ENCODE measurements at regions not wholly inside any gene's neighbourhood (a gene's known extent, or its start where the extent isn't known, plus 50 kb on each side); places are given as distances from the start of the nearest gene placed in this dataset.
"Not testable (repeated sequence)": the region's sequence is repeated elsewhere in the genome, so short reads cannot be mapped to it uniquely, and the experiment has no call there.

DNA sequence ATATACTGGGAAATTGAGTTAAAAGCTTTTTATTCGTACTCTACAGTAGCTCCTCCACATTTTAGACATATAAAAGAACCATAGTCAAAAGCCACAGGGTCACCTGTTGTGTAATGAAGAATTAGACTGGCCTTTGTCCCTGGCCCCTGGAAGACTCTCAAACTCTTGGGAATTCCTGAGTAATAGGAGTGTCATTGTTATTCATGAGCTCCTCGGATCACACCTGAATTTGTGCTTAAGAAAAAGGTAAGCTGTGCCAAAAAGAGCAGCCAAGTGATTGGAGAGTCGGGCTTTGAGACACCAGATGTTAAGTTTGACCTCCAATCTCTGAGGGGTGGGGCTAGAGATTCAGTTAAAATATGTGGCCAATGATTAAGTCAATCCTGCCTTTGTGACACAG, 405.8 kb upstream of the ANKRD20A1 start:
- H3K4me3 ChIP-seq (replicated peaks in 1 of 3; ENCODE audit: low read depth in 2 of 3, low read length in 3 of 3); H3K4me3 Mint-ChIP-seq; H3K79me2 ChIP-seq (ENCODE audit: insufficient read depth, low read length); DNase-seq; H4K20me1 ChIP-seq (ENCODE audit: insufficient read depth, low read length); H3K36me3 Mint-ChIP-seq; H3K27ac Mint-ChIP-seq; H3K9me3 ChIP-seq (replicated peaks in 1 of 2; ENCODE audit: control insufficient read depth in 1 of 2, insufficient read depth in 1 of 2, low read length in 2 of 2); H3K27me3 ChIP-seq (ENCODE audit: control insufficient read depth in 2 of 2, insufficient read depth in 2 of 2, low read length in 2 of 2); H2AFZ ChIP-seq (ENCODE audit: insufficient read depth, low read depth, low read length, poor library complexity, severe bottlenecking); intact Hi-C loops (cut with micrococcal nuclease); H3K27ac ChIP-seq (ENCODE audit: low read depth in 1 of 2, low read length in 2 of 2); H3K36me3 ChIP-seq (replicated peaks in 1 of 2; ENCODE audit: control insufficient read depth in 1 of 2, insufficient read depth in 2 of 2, low read length in 2 of 2); H3K4me1 Mint-ChIP-seq; H3K27me3 Mint-ChIP-seq (ENCODE audit: low read depth in 3 of 3); H3K4me1 ChIP-seq (ENCODE audit: control insufficient read depth in 1 of 2, insufficient read depth in 2 of 2, low read length in 2 of 2); H3K4me2 ChIP-seq (replicated peaks; ENCODE audit: extremely low read depth, low read length, poor library complexity, severe bottlenecking); H3K9ac ChIP-seq (ENCODE audit: insufficient read depth, low read length, poor library complexity, severe bottlenecking); H3K9me3 Mint-ChIP-seq: not testable (repeated sequence)
- no CpG with 5 or more reads among the region's 3 CpGs for WGBS (ENCODE audit: insufficient coverage)

DNA sequence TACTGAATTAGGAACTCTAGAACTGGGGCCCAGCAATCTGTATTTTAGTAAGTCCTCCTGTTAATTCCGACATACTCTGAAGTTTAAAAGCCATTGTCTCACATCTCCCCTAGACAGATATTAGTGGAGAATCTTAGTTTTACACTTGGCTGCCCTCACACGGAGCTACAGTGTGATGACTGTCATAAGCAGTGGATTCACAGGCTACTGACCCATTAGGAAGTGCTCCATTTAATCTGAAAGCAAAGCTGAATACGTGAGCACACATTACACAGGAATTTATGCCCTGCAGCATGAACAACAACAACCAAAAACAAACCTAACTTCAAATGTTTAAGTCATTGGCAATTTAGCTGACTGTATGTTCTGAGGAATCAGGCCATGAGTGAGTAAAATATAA, 416.4 kb upstream of the ANKRD20A1 start:
- H3K79me2 ChIP-seq (ENCODE audit: insufficient read depth, low read length); H3K27ac Mint-ChIP-seq; H3K4me1 Mint-ChIP-seq; H3K27ac ChIP-seq (ENCODE audit: low read depth in 1 of 2, low read length in 2 of 2); H2AFZ ChIP-seq (ENCODE audit: insufficient read depth, low read depth, low read length, poor library complexity, severe bottlenecking); H3K4me1 ChIP-seq (ENCODE audit: control insufficient read depth in 1 of 2, insufficient read depth in 2 of 2, low read length in 2 of 2); intact Hi-C loops (cut with micrococcal nuclease); DNase-seq; H3K9me3 Mint-ChIP-seq; H3K27me3 ChIP-seq (ENCODE audit: control insufficient read depth in 2 of 2, insufficient read depth in 2 of 2, low read length in 2 of 2); H3K9ac ChIP-seq (ENCODE audit: insufficient read depth, low read length, poor library complexity, severe bottlenecking); H3K4me2 ChIP-seq (replicated peaks; ENCODE audit: extremely low read depth, low read length, poor library complexity, severe bottlenecking); H4K20me1 ChIP-seq (ENCODE audit: insufficient read depth, low read length); H3K36me3 ChIP-seq (replicated peaks in 1 of 2; ENCODE audit: control insufficient read depth in 1 of 2, insufficient read depth in 2 of 2, low read length in 2 of 2); H3K4me3 ChIP-seq (replicated peaks in 1 of 3; ENCODE audit: low read depth in 2 of 3, low read length in 3 of 3); H3K9me3 ChIP-seq (replicated peaks in 1 of 2; ENCODE audit: control insufficient read depth in 1 of 2, insufficient read depth in 1 of 2, low read length in 2 of 2); H3K27me3 Mint-ChIP-seq (ENCODE audit: low read depth in 3 of 3); H3K36me3 Mint-ChIP-seq; H3K4me3 Mint-ChIP-seq: not testable (repeated sequence)
- WGBS (ENCODE audit: insufficient coverage): no CpG with 5 or more reads among the region's 3 CpGs

- H3K36me3 Mint-ChIP-seq; H3K27ac Mint-ChIP-seq; H3K4me2 ChIP-seq (replicated peaks; ENCODE audit: extremely low read depth, low read length, poor library complexity, severe bottlenecking); H3K27ac ChIP-seq (ENCODE audit: low read depth in 1 of 2, low read length in 2 of 2); DNase-seq; H3K79me2 ChIP-seq (ENCODE audit: insufficient read depth, low read length); H3K9ac ChIP-seq (ENCODE audit: insufficient read depth, low read length, poor library complexity, severe bottlenecking); H3K36me3 ChIP-seq (replicated peaks in 1 of 2; ENCODE audit: control insufficient read depth in 1 of 2, insufficient read depth in 2 of 2, low read length in 2 of 2); H3K27me3 Mint-ChIP-seq (ENCODE audit: low read depth in 3 of 3); H3K9me3 ChIP-seq (replicated peaks in 1 of 2; ENCODE audit: control insufficient read depth in 1 of 2, insufficient read depth in 1 of 2, low read length in 2 of 2); H3K4me3 ChIP-seq (replicated peaks in 1 of 3; ENCODE audit: low read depth in 2 of 3, low read length in 3 of 3); intact Hi-C loops (cut with micrococcal nuclease); H3K4me1 Mint-ChIP-seq; H2AFZ ChIP-seq (ENCODE audit: insufficient read depth, low read depth, low read length, poor library complexity, severe bottlenecking); H3K4me1 ChIP-seq (ENCODE audit: control insufficient read depth in 1 of 2, insufficient read depth in 2 of 2, low read length in 2 of 2); H3K4me3 Mint-ChIP-seq; H3K9me3 Mint-ChIP-seq; H3K27me3 ChIP-seq (ENCODE audit: control insufficient read depth in 2 of 2, insufficient read depth in 2 of 2, low read length in 2 of 2); H4K20me1 ChIP-seq (ENCODE audit: insufficient read depth, low read length): not testable (repeated sequence)
- WGBS (ENCODE audit: insufficient coverage): no CpG with 5 or more reads among the region's 3 CpGs
These were observed 421.7 kb upstream of the ANKRD20A1 start for GRCh38 chr9:67437011-67437410.

DNA sequence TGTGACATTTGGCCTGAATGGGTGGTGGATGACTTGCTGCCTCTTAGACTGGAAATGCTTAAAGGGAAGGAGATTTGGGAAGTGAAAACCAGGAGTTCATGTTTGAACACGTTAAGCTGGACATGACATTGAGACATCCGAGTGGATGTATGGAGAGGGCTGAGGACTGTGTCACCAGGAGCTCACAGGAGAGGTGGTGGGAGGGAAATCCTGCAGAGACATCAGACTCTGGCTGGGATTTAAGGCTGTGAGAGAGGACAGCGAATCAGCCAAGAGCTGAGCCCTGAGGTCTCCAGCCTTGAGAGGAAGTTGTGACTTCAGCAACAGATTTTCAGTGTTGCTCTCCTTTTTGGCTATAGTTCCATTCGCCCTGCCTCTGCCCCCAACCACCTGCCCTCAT, 432.5 kb upstream of the SPATA31A3 start:
- H3K9ac ChIP-seq (ENCODE audit: insufficient read depth, low read length, poor library complexity, severe bottlenecking); H3K9me3 Mint-ChIP-seq; H4K20me1 ChIP-seq (ENCODE audit: insufficient read depth, low read length); DNase-seq; H3K27me3 ChIP-seq (ENCODE audit: control insufficient read depth in 2 of 2, insufficient read depth in 2 of 2, low read length in 2 of 2); H3K36me3 ChIP-seq (replicated peaks in 1 of 2; ENCODE audit: control insufficient read depth in 1 of 2, insufficient read depth in 2 of 2, low read length in 2 of 2); H3K4me1 Mint-ChIP-seq; H3K27ac Mint-ChIP-seq; H3K4me3 Mint-ChIP-seq; H3K27ac ChIP-seq (ENCODE audit: low read depth in 1 of 2, low read length in 2 of 2); H3K4me2 ChIP-seq (replicated peaks; ENCODE audit: extremely low read depth, low read length, poor library complexity, severe bottlenecking); H3K4me3 ChIP-seq (replicated peaks in 1 of 3; ENCODE audit: low read depth in 2 of 3, low read length in 3 of 3); H3K79me2 ChIP-seq (ENCODE audit: insufficient read depth, low read length); H3K4me1 ChIP-seq (ENCODE audit: control insufficient read depth in 1 of 2, insufficient read depth in 2 of 2, low read length in 2 of 2); intact Hi-C loops (cut with micrococcal nuclease); H3K27me3 Mint-ChIP-seq (ENCODE audit: low read depth in 3 of 3); H3K36me3 Mint-ChIP-seq; H2AFZ ChIP-seq (ENCODE audit: insufficient read depth, low read depth, low read length, poor library complexity, severe bottlenecking); H3K9me3 ChIP-seq (replicated peaks in 1 of 2; ENCODE audit: control insufficient read depth in 1 of 2, insufficient read depth in 1 of 2, low read length in 2 of 2): not testable (repeated sequence)
- WGBS (ENCODE audit: insufficient coverage): no CpG with 5 or more reads among the region's 4 CpGs

Measured in CD14-positive monocyte (primary cell).